ENCODE measurements at regions not wholly inside any gene's neighbourhood (a gene's known extent, or its start where the extent isn't known, plus 50 kb on each side); places are given as distances from the start of the nearest gene placed in this dataset.

- no peaks in the 10 kb centered on the region for H3K9me3 ChIP-seq (ENCODE audit: low read length)
- no peaks in the 10 kb centered on the region for H3K79me2 ChIP-seq (ENCODE audit: insufficient read depth, low read depth, low read length)
- no peak overlapping the region for H3K4me3 ChIP-seq (ENCODE audit: low read depth, low read length, poor library complexity, severe bottlenecking)
- H2AFZ ChIP-seq (ENCODE audit: low read length) = no peak overlapping the region
- intact Hi-C loops (cut with micrococcal nuclease; ENCODE audit: unreplicated experiment) = no loop called here
- no peaks in the 10 kb centered on the region for H3K4me1 ChIP-seq (ENCODE audit: insufficient read depth, low read length, poor library complexity, severe bottlenecking)
- no peak overlapping the region for H3K27ac ChIP-seq (ENCODE audit: low read depth, low read length, poor library complexity, severe bottlenecking)
- no peak overlapping the region for H3K4me2 ChIP-seq (ENCODE audit: low read length)
- POLR2A ChIA-PET = no interaction called here
- DNase-seq (ENCODE audit: low spot score) = no peak
- TF ChIP-seq EZH2phosphoT487 (IDR thresholded peaks at IDR 0.05; ENCODE audit: borderline replicate concordance, low read depth, low read length) (no peak), CTCF (conservative IDR thresholded peaks at IDR 0.05; ENCODE audit: low read length) (no peak)
- no peaks in the 10 kb centered on the region for H4K20me1 ChIP-seq (ENCODE audit: insufficient read depth, low read length)
- no TSS peak for BruUV-seq (replicated peaks)
- CTCF ChIA-PET (ENCODE audit: unreplicated experiment) = no interaction called here
- no peaks in the 10 kb centered on the region for H3K36me3 ChIP-seq (ENCODE audit: insufficient read depth, low read length)
- H3K9me2 ChIP-seq (ENCODE audit: insufficient read depth, low read length) = no peaks in the 10 kb centered on the region
These were observed 624.4 kb downstream of the IRX1 start for GRCh38 chr5:4220016-4220415.

GRCh38 chr5:4221048-4221447, 625.4 kb downstream of the IRX1 start:
- H3K4me2 ChIP-seq (ENCODE audit: low read length) = no peak overlapping the region
- no peak overlapping the region for H3K4me3 ChIP-seq (ENCODE audit: low read depth, low read length, poor library complexity, severe bottlenecking)
- no TSS peak for BruUV-seq (replicated peaks)
- no peak overlapping the region for H2AFZ ChIP-seq (ENCODE audit: low read length)
- DNase-seq (ENCODE audit: low spot score) = no peak
- POLR2A ChIA-PET = no interaction called here
- intact Hi-C loops (cut with micrococcal nuclease; ENCODE audit: unreplicated experiment) = no loop called here
- H3K36me3 ChIP-seq (ENCODE audit: insufficient read depth, low read length) = no peaks in the 10 kb centered on the region
- H3K9me3 ChIP-seq (ENCODE audit: low read length) = no peaks in the 10 kb centered on the region
- CTCF ChIA-PET (ENCODE audit: unreplicated experiment) = no interaction called here
- no peaks in the 10 kb centered on the region for H3K4me1 ChIP-seq (ENCODE audit: insufficient read depth, low read length, poor library complexity, severe bottlenecking)
- no peak overlapping the region for H3K27ac ChIP-seq (ENCODE audit: low read depth, low read length, poor library complexity, severe bottlenecking)
- no peaks in the 10 kb centered on the region for H4K20me1 ChIP-seq (ENCODE audit: insufficient read depth, low read length)
- no peaks in the 10 kb centered on the region for H3K79me2 ChIP-seq (ENCODE audit: insufficient read depth, low read depth, low read length)
- H3K9me2 ChIP-seq (ENCODE audit: insufficient read depth, low read length) = no peaks in the 10 kb centered on the region
- TF ChIP-seq CTCF (conservative IDR thresholded peaks at IDR 0.05; ENCODE audit: low read length) (no peak), EZH2phosphoT487 (IDR thresholded peaks at IDR 0.05; ENCODE audit: borderline replicate concordance, low read depth, low read length) (no peak)

GRCh38 chr5:4222147-4222546, 626.5 kb downstream of the IRX1 start:
- intact Hi-C loops (cut with micrococcal nuclease; ENCODE audit: unreplicated experiment) = no loop called here
- ChIA-PET CTCF (ENCODE audit: unreplicated experiment) (no interaction called here), POLR2A (interaction anchor here (0.7 kb wide), 2 partner anchors 771 to 1047 kb away, joined by 3 read pairs; no protein-coding TSS in a partner anchor)
- Histone ChIP-seq H3K4me1 (ENCODE audit: insufficient read depth, low read length, poor library complexity, severe bottlenecking) (no peaks in the 10 kb centered on the region), H3K9me3 (ENCODE audit: low read length) (no peaks in the 10 kb centered on the region), H3K9me2 (ENCODE audit: insufficient read depth, low read length) (no peaks in the 10 kb centered on the region), H4K20me1 (ENCODE audit: insufficient read depth, low read length) (no peaks in the 10 kb centered on the region), H3K4me2 (ENCODE audit: low read length) (no peak overlapping the region), H3K79me2 (ENCODE audit: insufficient read depth, low read depth, low read length) (no peaks in the 10 kb centered on the region), H3K27ac (ENCODE audit: low read depth, low read length, poor library complexity, severe bottlenecking) (no peak overlapping the region), H3K36me3 (ENCODE audit: insufficient read depth, low read length) (no peaks in the 10 kb centered on the region), H3K4me3 (ENCODE audit: low read depth, low read length, poor library complexity, severe bottlenecking) (no peak overlapping the region), H2AFZ (ENCODE audit: low read length) (no peak overlapping the region)
- BruUV-seq (replicated peaks) = no TSS peak
- no peak for DNase-seq (ENCODE audit: low spot score)
- TF ChIP-seq EZH2phosphoT487 (IDR thresholded peaks at IDR 0.05; ENCODE audit: borderline replicate concordance, low read depth, low read length) (no peak), CTCF (conservative IDR thresholded peaks at IDR 0.05; ENCODE audit: low read length) (no peak)

Data from OCI-LY7 (cell line).